DMS153 treated with DMSO at 0.1 percent for 48 hours (cell line): ENCODE measurements at regions not wholly inside any gene's neighbourhood (a gene's known extent, or its start where the extent isn't known, plus 50 kb on each side); places are given as distances from the start of the nearest gene placed in this dataset.
"Not testable (repeated sequence)": the region's sequence is repeated elsewhere in the genome, so short reads cannot be mapped to it uniquely, and the experiment has no call there.

Experiments used
- DNase-seq: peaks from one replicate; lab custom pipeline; 2025; ENCODE audit not compliant: unreplicated experiment; lab: John Stamatoyannopoulos, UW

DNA sequence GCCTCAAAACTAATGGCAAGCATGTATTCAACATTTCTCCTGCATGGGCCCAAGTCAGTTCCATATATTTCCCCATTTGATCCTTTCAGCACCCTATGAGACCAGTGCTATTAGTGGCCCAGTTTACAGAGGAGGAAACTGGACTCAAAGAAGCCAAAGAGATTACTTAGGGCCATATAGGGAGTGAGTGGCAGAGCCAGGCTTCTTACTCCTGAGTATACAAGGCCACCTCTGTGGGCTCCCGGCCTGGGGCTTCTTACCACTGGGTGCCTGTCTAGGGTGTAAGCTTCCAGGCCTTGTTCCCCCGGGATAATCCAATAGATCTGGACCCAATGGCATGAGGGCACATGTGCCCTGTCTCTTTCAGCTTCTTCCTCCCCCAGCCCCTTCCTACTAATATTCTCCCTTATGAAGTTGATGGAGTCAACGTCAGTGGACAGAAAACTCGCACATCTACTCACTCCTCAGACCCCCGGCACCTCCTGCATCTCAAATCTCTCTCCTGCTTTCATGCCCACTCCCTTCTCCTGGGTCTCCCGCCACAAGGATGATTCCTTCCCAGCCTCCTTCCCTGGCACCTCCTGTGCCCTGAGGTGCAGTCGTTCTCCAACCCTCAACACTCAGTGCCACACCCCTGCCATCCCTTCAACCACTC is 222.6 kb downstream of the ANAPC1 start:
- DNase-seq, result no peak

DNA sequence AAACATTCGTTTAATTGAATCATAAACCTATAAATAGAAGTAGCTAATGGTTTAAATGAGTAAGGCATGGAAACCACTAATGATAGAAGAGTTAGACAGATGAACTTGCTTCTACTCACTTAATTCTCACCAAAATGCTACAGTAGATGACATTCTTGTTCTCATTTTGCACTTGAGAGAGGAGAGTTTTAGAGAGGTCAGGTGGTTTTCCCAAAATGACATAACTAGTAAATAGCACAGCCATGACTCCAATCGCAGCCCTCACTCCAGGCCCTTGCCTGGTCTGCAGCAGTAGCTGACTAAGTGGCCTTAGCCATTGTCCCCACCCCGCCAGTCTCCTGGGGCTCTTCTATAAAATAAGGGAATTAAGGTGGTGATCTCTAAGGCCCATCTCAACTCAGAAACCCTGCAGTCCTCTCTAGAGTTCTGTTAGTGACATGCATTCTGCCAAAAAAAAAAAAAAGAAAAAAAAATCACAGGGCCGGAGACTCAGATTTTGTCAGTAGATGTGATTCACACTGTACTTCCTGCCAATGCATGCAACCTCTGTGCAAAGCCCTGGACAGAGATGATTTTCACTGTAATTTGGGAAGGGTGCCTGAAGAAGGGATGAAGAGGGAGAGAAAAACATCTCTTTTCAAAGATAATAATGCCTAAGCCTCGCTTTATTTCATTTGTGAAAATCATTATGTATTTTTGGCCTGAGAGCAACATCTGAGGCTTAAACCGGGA is 221.8 kb downstream of the ANAPC1 start:
- DNase-seq, result no peak

DNA sequence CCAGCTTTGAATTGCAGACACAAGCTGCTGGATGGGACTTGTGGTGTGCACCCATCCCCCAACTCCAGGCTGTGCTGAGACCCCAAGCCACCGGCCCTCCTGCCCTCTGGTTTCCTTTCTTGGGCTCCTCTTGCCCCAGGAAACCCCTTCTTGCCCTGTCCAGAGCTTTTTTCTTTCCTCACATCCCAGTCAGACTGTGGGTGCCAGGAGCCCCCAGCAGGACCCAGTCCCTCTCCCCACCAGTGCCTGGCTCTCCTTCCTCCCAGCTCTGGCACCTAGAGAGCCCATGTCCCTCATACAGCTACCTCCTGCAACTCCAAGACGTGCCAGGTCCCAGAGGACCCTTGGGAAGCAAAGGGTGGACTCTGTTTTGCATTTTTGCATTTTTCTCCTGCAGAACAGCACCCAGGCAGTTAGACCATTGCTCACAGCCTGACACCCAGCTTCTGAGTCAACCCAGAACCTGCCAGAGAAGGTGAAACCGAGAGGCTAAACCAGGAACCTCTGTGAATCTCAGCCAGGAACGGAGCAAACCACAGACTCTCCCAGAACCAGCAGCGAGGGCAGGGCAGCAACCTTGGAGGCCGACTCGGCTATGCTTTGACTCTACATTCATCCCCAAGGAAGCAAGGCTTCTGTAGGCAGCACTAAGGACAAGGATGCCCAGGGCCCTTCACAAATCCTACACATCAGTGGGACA is 221.1 kb downstream of the ANAPC1 start:
- no peak for DNase-seq

DNA sequence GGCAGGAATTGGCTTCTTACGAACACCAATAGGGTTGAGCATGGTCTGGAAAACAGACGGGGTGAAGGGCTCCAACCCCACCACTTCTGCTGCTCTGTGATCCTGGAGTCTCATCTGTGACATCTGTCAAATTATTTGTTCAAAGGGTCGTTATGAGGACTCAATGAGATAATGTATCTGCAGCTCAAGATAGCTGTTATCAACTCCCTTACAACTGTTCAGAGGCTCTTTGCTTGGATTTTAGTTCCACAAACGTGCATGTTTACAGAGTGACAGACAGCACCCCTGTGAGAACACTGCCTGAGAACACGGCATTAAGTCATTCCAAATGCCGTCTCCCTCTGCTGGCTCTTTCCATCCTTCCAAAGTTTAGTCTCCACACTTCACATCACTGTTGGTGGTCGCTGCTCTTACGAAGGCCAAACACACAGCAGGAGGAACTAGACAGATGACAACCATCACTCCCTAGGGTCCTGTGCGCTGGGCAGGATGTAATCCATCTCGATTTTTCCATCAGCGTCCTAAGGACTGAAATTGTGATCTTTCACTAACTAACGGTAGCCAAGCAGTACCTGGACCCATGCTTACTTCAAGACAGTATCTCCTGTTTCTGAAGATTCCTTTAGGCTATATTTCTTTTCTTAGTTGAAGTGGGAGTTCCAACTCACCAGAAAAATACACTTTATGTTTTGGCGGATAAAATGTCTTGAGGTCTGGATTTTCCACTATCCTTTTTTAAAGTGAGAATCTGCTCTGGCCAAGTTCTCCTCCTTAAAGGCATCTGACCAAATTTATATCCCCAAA is 220.3 kb downstream of the ANAPC1 start:
- no peak for DNase-seq

DNA sequence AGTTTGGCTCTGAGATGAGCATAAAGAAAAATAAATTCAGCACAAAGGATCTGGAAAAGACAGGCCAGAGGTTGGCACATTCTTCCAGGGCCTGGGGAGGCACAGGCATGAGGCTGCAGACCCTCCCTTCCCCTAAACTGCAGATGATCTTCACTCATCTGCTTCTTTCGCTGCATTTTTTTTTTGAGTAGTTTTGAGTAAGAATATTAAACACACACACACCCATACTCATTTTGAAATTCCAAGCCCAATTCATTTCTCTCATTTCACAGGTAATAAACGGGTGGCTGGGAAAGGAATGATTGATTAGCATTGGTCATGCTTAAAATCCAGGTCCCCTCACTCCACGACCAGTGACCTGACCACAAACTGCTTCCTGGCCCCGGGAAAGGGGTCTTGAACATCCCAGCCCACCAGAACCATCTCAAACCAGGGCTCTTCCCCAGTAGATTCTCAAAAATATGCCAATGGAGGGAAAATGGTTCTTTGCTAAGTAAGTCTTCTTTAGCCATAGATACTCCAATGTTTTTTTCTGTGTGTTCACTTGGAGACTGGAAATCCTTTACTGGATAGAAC is 219.6 kb downstream of the ANAPC1 start:
- no peak for DNase-seq

DNA sequence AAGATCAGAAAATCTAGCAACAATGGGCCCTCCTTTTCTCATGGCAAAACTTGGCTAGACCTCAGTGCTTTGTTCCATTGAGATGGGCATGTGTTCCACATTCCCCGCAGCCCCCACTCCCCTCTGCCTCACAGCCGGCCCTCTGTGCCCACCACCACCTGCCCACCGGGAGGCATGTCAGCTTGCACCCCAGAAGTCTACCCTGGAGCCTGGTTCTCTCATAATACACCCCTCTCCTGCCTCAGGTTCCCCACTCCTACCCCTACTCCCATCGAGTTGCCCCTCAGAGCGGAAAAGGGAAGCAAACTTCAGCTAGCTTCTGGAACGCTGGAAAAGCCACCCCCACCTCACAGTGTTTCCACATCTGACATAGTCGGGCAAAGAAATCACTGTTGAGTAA is 219.0 kb downstream of the ANAPC1 start:
- no peak for DNase-seq

DNA sequence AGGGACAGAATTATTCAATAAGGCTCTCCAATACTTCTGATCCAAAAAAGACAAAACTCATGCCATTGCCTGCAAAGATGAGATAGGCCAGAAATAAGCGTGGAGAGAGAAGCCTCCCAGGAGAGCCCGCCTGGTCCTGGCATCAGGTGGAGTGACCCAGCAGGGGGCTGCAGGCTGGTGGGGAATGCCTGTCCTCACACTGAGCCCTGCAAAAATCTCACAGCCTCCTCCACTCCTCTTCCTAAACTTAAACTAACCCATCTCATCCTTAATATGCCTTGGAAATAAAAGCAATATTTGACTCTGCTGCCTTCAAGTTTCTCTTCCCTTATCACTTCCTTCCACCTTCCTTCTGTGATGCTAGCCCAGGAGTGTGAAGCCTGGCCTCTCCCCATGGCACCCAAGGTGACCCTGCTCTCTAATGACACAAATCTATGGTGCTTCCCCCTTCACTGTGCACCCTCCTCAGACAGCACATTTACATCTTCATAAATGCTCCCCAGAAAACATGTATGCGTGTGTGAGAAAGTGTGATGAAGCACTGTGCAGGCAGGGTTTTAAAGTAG is 218.4 kb downstream of the ANAPC1 start:
- DNase-seq, result no peak

DNA sequence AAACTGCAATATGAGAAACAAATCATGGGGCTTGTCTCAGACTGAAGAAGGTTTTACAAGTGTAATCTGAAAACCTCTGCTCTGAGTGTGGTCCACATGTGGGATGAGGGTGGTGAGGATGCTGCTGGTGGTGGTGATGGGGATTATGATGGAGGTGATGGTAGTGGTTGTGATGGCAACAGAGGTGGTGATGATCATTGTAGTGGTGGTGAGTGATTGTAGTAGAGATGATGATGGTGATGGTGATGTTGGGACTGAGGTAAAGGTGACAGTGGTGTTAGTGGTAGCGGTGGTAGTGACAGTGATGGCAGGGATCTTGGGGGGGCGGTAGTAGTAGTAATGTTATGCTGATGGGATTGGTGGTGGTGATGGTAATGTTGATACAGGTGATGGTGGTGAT is 217.8 kb downstream of the ANAPC1 start:
- DNase-seq, result no peak

DNA sequence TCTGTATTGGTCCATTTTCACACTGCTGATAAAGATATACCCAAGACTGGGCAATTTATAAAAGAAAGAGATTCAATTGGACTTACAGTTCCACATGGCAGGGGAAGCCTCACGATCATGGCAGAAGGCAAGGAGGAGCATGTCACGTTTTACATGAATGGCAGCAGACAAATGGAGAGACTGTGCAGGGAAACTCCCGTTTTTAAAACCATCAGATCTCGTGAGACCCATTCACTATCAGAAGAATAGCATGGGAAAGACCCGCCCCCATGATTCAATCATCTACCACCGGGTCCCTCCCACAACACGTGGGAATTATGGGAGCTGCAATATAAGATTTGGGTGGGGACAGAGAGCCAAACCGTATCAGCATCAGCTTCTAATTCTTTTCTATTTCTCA is 217.0 kb downstream of the ANAPC1 start:
- DNase-seq, result no peak

DNA sequence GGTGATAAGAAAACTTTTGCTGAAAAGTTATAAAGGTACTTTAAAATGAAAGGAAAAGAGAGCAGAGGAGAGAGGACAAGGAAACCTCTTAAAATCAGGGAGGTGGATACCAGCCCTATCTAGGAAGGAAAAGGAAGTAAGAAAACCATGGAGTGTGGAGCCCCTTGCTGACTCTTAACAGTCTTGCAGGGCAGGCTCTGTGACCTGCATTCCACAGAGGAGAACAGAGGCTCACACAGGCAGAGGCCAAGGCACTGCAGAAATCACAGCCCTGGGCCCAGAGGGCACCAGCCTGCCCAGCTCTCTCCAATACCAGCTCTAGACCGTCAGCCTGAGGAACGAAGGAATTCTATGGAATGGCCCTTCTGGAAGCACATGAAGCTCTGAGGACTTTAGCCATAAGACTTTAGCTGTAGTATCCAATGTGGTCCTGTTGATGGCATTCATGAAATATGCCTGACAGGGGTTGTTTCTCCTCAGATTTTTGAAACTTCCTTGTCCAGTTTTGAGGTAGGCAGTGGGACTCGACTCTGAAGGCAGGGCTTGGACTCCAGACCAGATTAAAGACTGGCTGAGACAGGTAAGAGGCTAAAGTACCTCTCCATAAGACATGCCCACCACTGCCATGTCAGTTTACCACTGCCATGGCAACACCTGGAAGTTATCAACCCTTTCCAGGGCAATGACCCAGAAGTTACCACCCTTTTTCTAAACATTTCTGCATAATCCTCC is 216.3 kb downstream of the ANAPC1 start:
- no peak for DNase-seq

DNA sequence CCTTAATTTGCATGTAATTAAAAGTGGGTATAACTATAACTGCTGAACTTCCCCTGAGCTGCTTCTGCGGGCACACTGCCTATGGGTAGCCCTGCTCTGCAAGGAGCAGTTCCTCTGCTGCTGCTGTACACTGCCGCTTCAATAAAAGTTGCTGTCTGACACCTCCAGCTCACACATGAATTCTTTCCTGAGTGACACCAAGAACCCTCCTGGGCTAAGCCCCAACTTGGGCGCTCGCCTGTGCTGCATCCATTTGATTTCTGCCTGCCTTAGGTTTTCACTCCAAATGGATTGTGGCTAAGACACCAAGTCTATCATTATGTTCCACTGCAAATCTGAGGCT is 215.7 kb downstream of the ANAPC1 start:
- no peak for DNase-seq

DNA sequence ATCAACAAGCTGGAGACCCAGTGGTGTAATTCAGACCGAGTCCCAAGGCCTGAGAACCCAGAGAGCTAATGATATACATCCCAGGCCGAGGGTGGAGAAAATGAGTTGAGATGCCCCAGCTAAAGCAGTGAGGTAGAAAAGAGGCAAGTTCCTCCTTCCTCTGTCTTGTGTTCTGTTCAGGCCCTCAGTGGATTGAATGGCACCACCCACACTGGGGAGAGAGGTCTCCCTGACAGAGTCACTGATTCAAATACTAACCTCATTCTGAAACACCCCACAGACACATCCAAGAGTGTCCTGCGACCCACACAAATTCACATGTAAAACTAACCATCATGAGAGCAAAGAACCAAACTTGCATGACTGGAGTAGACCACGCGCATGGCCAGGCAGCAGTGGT is 215.3 kb downstream of the ANAPC1 start:
- DNase-seq, result no peak

DNA sequence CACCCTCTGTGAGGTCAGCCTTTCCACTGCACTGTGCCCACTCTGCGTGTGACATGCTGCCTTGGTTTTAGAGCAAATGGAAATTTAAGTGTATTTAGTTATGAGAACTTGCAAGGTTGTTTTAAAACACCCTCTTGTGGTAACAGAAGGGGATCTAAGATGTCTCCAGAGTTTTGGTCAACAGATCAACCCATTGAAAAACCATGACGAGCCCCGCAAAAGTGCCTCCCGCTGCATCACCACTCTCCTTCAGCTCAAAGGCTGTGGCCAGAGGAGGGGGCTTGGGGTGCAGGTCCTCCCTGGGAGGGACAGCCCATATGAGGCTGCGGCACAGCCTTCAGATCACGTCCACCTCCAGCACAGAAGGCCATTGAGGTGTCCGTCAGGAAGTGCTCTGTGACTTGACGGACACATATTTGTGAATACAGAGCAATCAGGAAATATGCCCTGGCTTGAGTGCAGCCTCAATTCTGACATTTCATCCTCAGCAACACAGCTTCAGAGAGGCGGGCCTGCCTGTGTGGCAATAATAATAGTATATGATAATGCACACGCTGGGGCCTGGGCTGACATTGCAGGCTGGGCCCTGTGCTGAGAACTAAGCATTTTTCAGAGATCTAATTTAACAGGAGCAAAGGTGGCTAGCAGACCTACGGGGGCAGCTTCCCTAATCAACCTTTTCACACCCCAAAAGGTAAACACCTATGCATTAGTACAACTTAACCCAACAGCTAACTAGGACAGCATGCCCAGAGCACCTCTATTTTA is 213.9 kb downstream of the ANAPC1 start:
- no peak for DNase-seq

DNA sequence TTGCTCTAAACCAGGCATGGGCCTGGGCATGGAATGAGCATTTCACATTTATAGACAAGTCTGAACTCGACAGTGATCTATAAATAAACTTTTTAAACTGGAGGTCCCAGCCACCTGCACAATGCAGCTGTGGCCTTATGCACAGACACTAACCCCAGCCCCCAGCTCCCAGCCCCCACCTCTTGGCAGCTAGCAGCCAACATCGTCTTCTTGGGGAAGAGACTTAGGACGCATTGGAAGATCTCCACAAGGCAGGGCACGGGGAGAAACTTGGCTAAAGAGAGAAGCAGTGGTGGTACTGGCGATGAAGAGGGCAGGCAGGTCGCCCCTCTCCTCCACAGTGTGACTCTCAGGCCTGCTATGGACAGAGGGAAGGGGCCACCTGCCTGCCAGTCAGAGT is 213.2 kb downstream of the ANAPC1 start:
- no peak for DNase-seq

DNA sequence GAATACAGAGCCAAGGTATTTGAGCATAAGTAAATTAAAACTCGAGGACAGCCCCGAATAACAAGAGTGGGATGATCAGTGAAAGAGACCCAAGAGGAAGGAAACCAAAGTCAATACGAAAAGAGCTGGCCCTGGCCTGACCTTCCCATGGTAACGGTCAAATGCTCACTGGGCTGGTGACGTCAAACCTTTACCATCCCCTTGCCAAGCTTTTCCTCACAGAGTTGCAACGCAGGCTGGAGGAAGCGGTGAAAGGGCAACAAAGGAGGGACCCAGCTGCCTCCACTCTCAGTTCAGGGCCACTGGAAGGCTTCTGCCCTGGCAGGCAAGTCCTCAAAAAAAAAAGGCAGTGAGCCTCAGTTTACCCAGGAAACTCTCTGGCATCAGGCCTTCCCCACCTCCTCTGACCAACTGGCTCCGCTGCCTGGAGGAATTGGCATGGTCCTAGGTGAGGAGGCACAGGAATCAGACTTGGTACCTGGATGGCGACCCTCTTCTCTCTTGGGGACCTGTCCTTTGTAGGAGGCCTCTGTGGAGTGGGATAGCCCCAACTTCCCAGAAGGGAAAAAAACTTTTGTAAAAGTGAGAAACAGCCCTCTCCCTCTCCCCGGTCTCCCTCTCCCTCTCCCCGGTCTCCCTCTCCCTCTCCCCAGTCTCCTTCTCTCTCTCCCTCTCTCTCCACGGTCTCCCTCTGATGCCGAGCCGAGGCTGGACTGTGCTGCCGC is 212.4 kb downstream of the ANAPC1 start:
- no peak for DNase-seq

DNA sequence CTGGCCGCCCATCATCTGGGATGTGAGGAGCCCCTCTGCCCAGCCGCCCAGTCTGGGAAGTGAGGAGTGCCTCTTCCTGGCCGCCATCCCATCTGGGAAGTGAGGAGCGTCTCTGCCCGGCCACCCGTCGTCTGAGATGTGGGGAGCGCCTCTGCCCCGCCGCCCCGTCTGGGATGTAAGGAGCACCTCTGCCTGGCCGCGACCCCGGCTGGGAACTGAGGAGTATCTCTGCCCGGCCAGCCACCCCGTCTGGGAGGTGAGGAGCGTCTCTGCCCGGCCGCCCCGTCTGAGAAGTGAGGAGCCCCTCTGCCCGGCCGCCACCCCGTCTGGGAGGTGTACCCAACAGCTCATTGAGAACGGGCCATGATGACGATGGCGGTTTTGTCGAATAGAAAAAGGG is 211.4 kb downstream of the ANAPC1 start:
- DNase-seq, result not testable (repeated sequence)

DNA sequence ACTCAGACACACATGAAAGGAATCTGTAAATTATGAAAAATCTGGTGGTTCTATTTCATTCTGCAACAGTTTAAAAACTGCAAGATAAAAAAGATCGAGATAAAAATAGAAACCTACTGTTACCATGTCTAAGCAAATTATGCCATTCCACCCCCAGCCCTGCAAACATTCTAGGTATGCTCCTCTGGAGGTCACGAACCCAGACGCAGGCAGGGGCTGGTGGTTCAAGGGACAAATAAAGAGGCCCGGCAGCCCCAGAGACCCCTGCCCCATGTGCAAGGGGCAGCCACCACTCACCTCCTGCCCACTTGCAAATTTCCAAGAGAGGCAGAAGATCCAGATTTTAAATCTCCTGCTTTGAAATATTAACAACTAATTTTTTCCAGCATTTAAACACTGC is 210.5 kb downstream of the ANAPC1 start:
- no peak for DNase-seq

DNA sequence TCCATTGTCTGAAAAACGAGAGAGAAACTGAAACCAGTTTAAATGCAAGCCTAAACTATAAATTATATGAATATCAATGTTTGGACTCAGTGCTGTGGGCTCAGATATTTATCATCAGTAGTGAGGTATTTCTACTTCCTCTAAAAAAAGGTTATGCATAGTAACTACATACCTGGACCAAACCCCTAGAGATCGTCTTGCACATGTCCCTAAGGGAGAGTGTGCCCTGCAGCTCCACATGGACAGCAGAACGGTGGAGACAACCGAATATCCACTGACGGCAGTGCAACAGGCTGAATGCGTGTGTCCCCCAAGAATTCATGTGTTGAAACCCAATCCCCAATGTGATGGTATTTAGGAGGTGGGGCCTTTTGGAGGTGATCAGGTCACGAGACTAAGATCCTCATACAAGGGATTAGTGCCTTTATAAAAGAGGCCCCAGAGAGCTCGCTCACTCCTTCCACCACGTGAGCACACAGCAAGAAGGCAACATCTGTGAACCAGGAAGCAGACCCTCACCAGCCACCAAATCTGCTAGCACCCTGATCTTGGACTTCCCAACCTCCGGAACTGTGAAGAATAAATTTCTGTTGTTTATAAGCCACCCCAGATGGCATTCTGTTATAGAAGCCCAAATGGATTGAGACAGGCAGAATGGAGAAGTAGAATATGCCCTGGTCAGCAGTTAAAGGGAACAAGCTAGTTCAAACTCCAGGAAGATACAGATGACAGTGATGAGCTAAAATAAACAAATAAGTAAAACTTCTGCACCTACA is 208.4 kb downstream of the ANAPC1 start:
- no peak for DNase-seq
